ENCODE measurements at regions not wholly inside any gene's neighbourhood (a gene's known extent, or its start where the extent isn't known, plus 50 kb on each side); places are given as distances from the start of the nearest gene placed in this dataset.

DNA sequence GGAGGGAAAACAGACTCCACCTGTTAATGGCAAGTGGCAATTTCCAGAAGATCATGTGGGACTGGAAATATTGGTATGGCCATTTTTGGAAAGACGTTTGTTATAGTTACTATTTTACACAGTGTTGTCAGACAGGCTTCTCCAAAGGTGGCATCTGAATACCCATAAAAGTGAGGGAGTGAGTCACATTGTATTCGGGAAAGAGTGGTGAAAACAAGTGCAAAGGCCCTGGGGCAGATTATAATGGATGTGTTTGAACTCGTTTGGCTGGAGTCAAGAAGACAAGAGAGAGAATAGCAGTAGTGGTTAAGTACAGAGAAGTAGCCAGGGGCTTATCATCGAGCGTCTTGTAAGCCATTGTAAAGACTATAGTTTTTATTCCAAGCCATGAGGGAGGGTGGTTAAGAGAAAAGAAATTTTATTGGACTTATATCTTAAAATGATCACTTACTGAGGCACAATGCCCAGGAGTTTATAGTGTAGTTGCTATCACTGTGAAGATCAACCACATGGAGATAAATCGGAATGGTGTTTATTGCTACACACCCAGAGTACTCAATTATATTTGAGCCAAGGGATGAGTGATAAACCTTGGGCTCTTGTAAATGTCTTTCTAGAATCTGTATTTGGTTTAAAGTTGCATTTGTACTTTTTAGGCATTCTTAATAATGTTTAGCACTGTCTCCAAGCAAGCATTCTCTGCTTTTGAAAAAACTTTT lies 212.8 kb upstream of the KBTBD8 start:
- no peaks in the 10 kb centered on the region for H3K4me1 ChIP-seq (ENCODE audit: control insufficient read depth, insufficient read depth, low read length)
- H3K27me3 ChIP-seq (ENCODE audit: control insufficient read depth, insufficient read depth, low read length) = no peaks in the 10 kb centered on the region
- no peaks in the 10 kb centered on the region for H3K9me3 ChIP-seq (ENCODE audit: control insufficient read depth, insufficient read depth, low read length)
- no peak overlapping the region for H3K9ac ChIP-seq (ENCODE audit: low read depth, low read length)
- no peaks in the 10 kb centered on the region for H3K36me3 ChIP-seq (ENCODE audit: control insufficient read depth, insufficient read depth, low read length)
- H3K4me3 ChIP-seq (ENCODE audit: low read depth, low read length) = no peak overlapping the region
- no peak overlapping the region for H3K27ac ChIP-seq (ENCODE audit: low read depth, low read length)

DNA sequence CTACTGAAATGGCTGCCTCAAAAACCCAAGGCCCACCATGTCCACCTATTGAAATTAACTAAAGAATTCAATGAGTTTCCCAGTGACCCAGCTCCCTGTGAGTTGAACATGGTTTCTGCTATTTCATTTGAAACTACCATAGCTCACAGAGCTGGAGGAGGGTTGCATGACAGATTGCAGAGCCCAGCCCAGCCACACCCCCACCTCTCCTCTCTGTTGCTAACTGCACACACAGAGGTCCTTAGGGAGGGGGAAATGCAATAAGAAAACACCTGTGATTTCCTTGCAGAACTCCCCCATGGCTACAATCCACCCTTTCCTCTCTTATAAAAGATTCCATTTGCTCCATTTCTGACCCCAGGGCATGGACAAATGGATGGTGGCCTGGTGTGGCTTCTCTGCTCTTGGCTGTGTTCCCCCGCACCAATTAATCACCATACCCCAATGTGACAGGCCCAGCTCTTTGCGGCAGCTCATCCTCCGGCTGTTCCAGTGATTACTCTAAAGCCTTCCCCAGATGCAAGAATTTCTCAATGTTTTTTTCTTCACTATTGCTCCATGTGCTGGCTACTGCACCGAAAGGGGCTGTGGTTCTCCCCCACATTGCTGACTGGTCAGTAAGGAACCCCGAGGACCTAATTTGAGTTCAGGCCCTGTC lies 208.4 kb upstream of the KBTBD8 start:
- Histone ChIP-seq H3K9me3 (ENCODE audit: control insufficient read depth, insufficient read depth, low read length) (no peaks in the 10 kb centered on the region), H3K27me3 (ENCODE audit: control insufficient read depth, insufficient read depth, low read length) (peaks cover 6% of the 10 kb centered on the region; the same call in 1 of the 2 replicates), H3K36me3 (ENCODE audit: control insufficient read depth, insufficient read depth, low read length) (no peaks in the 10 kb centered on the region), H3K9ac (ENCODE audit: low read depth, low read length) (no peak overlapping the region), H3K27ac (ENCODE audit: low read depth, low read length) (no peak overlapping the region), H3K4me3 (ENCODE audit: low read depth, low read length) (no peak overlapping the region), H3K4me1 (ENCODE audit: control insufficient read depth, insufficient read depth, low read length) (no peaks in the 10 kb centered on the region)

- no peaks in the 10 kb centered on the region for H3K4me1 ChIP-seq (ENCODE audit: control insufficient read depth, insufficient read depth, low read length)
- H3K36me3 ChIP-seq (ENCODE audit: control insufficient read depth, insufficient read depth, low read length) = no peaks in the 10 kb centered on the region
- peaks cover 6% of the 10 kb centered on the region; the same call in 1 of the 2 replicates for H3K27me3 ChIP-seq (ENCODE audit: control insufficient read depth, insufficient read depth, low read length)
- H3K9ac ChIP-seq (ENCODE audit: low read depth, low read length) = no peak overlapping the region
- 0 out of 2 replicates have a peak, but pooled peaks cover 8% of the 10 kb centered on the region for H3K9me3 ChIP-seq (ENCODE audit: control insufficient read depth, insufficient read depth, low read length)
- no peak overlapping the region for H3K27ac ChIP-seq (ENCODE audit: low read depth, low read length)
- no peak overlapping the region for H3K4me3 ChIP-seq (ENCODE audit: low read depth, low read length)
Measured at GRCh38 chr3:66792086-66792485, 206.0 kb upstream of the KBTBD8 start.

DNA sequence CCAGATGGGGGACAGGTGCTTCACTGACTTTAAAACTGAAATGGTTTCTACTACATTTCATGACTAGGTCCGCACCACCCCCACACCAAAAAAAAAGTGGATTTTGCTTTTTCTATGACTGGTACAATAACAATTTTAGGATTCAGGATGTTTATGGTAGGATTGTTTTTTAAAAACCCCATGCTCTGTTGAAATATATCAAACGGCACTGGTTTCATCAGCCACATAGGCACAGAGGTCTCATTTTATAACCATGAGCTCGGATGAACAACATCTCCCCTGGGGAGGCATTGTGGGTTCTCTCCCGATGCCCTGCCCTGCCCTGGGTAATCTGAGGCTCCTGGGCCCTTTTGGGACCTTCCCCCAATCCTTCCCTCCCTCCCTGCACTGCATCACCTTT lies 202.7 kb upstream of the KBTBD8 start:
- Histone ChIP-seq H3K4me1 (ENCODE audit: control insufficient read depth, insufficient read depth, low read length) (peaks cover 11% of the 10 kb centered on the region), H3K9ac (ENCODE audit: low read depth, low read length) (no peak overlapping the region), H3K9me3 (ENCODE audit: control insufficient read depth, insufficient read depth, low read length) (peaks cover 14% of the 10 kb centered on the region; the same call in 1 of the 2 replicates), H3K36me3 (ENCODE audit: control insufficient read depth, insufficient read depth, low read length) (no peaks in the 10 kb centered on the region), H3K27me3 (ENCODE audit: control insufficient read depth, insufficient read depth, low read length) (peaks cover 6% of the 10 kb centered on the region; the same call in 1 of the 2 replicates), H3K4me3 (ENCODE audit: low read depth, low read length) (no peak overlapping the region), H3K27ac (ENCODE audit: low read depth, low read length) (no peak overlapping the region)

- Histone ChIP-seq H3K9me3 (ENCODE audit: control insufficient read depth, insufficient read depth, low read length) (peaks cover 14% of the 10 kb centered on the region; the same call in 1 of the 2 replicates), H3K27ac (ENCODE audit: low read depth, low read length) (no peak overlapping the region)
Measured at GRCh38 chr3:66796343-66796742, 201.8 kb upstream of the KBTBD8 start.

GRCh38 chr3:66797889-66798560 lies 200.1 kb upstream of the KBTBD8 start:
- H3K27me3 ChIP-seq (ENCODE audit: control insufficient read depth, insufficient read depth, low read length) = peaks cover 2% of the 10 kb centered on the region; the same call in 1 of the 2 replicates
- peak overlapping the region; percentile 73 for H3K27ac ChIP-seq (ENCODE audit: low read depth, low read length)
- no peak overlapping the region for H3K9ac ChIP-seq (ENCODE audit: low read depth, low read length)
- peaks cover 14% of the 10 kb centered on the region; the same call in 1 of the 2 replicates for H3K9me3 ChIP-seq (ENCODE audit: control insufficient read depth, insufficient read depth, low read length)
- peak overlapping the region; percentile 7 for H3K4me3 ChIP-seq (ENCODE audit: low read depth, low read length)
- H3K36me3 ChIP-seq (ENCODE audit: control insufficient read depth, insufficient read depth, low read length) = no peaks in the 10 kb centered on the region
- H3K4me1 ChIP-seq (ENCODE audit: control insufficient read depth, insufficient read depth, low read length) = peaks cover 13% of the 10 kb centered on the region

More at GRCh38 chr3:66796343-66796742, 201.8 kb upstream of the KBTBD8 start:
- Histone ChIP-seq H3K4me1 (ENCODE audit: control insufficient read depth, insufficient read depth, low read length) (peaks cover 11% of the 10 kb centered on the region), H3K27me3 (ENCODE audit: control insufficient read depth, insufficient read depth, low read length) (peaks cover 6% of the 10 kb centered on the region; the same call in 1 of the 2 replicates), H3K36me3 (ENCODE audit: control insufficient read depth, insufficient read depth, low read length) (no peaks in the 10 kb centered on the region), H3K4me3 (ENCODE audit: low read depth, low read length) (no peak overlapping the region), H3K9ac (ENCODE audit: low read depth, low read length) (no peak overlapping the region)

GRCh38 chr3:66800941-66801545 lies 197.1 kb upstream of the KBTBD8 start:
- peaks cover 13% of the 10 kb centered on the region; the same call in 1 of the 2 replicates for H3K9me3 ChIP-seq (ENCODE audit: control insufficient read depth, insufficient read depth, low read length)
- H3K4me3 ChIP-seq (ENCODE audit: low read depth, low read length) = no peak overlapping the region
- H3K9ac ChIP-seq (ENCODE audit: low read depth, low read length) = no peak overlapping the region
- H3K27ac ChIP-seq (ENCODE audit: low read depth, low read length) = no peak overlapping the region
- peaks cover 23% of the 10 kb centered on the region for H3K4me1 ChIP-seq (ENCODE audit: control insufficient read depth, insufficient read depth, low read length)
- H3K36me3 ChIP-seq (ENCODE audit: control insufficient read depth, insufficient read depth, low read length) = no peaks in the 10 kb centered on the region
- H3K27me3 ChIP-seq (ENCODE audit: control insufficient read depth, insufficient read depth, low read length) = no peaks in the 10 kb centered on the region; the same call in 1 of the 2 replicates

GRCh38 chr3:66803206-66803605 lies 194.9 kb upstream of the KBTBD8 start:
- peaks cover 6% of the 10 kb centered on the region; the same call in 1 of the 2 replicates for H3K9me3 ChIP-seq (ENCODE audit: control insufficient read depth, insufficient read depth, low read length)
- H3K4me1 ChIP-seq (ENCODE audit: control insufficient read depth, insufficient read depth, low read length) = peaks cover 17% of the 10 kb centered on the region
- H3K9ac ChIP-seq (ENCODE audit: low read depth, low read length) = no peak overlapping the region
- H3K27me3 ChIP-seq (ENCODE audit: control insufficient read depth, insufficient read depth, low read length) = no peaks in the 10 kb centered on the region
- H3K27ac ChIP-seq (ENCODE audit: low read depth, low read length) = no peak overlapping the region
- H3K36me3 ChIP-seq (ENCODE audit: control insufficient read depth, insufficient read depth, low read length) = no peaks in the 10 kb centered on the region
- H3K4me3 ChIP-seq (ENCODE audit: low read depth, low read length) = no peak overlapping the region

DNA sequence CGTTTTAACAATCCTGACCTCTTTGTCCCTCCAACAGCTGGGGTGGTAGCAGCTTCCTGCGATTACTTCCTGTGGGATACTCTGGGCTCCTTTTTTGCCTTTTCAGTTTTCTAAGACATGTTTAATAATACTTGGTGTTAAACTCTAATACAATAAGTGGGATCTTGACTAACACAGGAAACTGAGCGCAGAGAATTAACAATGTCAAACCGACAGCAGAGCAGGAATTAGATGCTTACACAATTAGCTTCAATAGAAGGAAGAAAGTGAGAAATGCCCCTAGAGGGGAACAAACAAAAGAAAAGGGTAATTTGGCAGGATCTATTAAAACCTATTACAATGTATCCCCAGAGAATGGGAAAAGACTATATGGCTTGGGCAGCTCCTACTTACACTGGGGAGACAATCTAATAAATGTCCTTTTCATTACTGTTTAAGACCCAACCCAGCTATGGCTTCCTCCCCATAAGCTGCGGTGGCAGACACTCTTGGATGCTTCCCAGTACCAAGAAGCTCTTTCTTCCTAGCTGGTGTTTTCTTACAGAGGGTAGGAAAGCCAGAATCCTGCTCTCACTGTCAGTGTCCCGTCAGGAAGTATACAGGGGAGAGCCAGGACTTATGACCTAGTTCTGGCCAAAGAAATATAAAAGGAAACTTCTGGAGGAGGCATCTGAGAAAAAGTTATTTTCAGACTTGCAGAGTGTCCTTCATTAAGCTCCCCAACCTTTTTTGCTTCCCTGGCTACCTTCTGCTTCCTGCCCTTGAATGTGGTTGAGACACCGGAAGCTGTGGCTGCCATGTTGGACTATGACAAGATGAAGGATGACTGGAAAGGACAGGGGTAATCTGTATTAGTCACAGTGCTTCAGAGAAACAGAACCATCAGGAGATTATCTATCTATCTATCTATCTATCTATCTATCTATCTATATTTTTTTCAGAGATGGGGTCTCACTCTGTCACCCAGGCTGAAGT lies 194.1 kb upstream of the KBTBD8 start:
- Histone ChIP-seq H3K27me3 (ENCODE audit: control insufficient read depth, insufficient read depth, low read length) (no peaks in the 10 kb centered on the region), H3K4me1 (ENCODE audit: control insufficient read depth, insufficient read depth, low read length) (peaks cover 12% of the 10 kb centered on the region), H3K9me3 (ENCODE audit: control insufficient read depth, insufficient read depth, low read length) (peaks cover 6% of the 10 kb centered on the region; the same call in 1 of the 2 replicates), H3K27ac (ENCODE audit: low read depth, low read length) (no peak overlapping the region), H3K36me3 (ENCODE audit: control insufficient read depth, insufficient read depth, low read length) (no peaks in the 10 kb centered on the region), H3K9ac (ENCODE audit: low read depth, low read length) (no peak overlapping the region), H3K4me3 (ENCODE audit: low read depth, low read length) (no peak overlapping the region)

Measured in HUES48 (cell line).